Activated CD4-positive, alpha-beta T cell treated with anti-CD3 and anti-CD28 coated beads, Interleukin-2, Interleukin-4, amounts not matched to agents 100 ng/mL and 50 ng/mL, durations not matched to agents 16 hours and 8 hours (primary cell): ENCODE measurements at regions not wholly inside any gene's neighbourhood (a gene's known extent, or its start where the extent isn't known, plus 50 kb on each side); places are given as distances from the start of the nearest gene placed in this dataset.

ENCODE experiments used
- DNase-seq: peaks from one replicate; pipeline ENCODE4 v3.0.0-alpha.2; 2020; ENCODE audit warnings: low spot score

DNA sequence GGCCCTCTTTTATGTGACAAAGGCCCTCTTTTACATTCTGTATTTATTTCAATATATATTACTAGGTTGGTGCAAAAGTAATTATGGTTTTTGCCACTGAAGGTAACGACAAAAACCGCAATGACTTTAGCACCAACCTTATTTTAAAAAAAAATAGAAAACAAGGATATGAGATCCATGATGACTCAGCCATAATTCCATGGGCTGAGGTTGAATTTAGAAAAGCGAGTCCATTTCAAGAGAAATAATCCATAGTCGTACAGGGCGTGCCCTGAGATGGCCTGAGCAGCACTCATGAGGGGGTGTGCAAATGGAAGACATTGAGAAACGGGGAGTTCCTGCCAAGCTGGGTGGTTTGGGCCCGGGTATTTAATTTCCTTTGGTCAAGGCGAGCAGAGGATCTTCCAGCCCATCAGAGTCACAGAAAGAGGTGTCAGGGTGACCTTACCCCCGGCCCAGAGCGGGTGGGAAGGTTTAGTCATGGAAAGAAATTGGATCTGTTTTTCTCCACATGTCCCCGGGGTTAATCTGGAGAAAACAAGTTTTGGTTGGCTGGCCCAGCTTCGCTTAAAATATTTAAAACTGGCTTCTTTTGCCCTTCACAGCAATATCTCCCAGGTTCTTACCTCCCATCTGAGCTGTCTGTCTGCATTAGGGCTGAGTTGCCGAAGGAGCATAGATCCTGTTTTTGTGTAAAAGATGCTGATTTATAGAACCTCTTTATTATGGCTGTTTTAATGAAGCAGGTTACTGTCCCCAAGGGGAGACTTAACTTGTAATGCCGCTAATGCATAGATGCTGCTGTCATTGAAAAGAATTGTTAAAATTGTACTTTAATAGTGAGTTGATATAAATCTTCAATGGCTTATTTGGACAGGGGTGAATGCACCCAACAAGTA is 255.6 kb downstream of the PREX1 start:
- no peak for DNase-seq

DNA sequence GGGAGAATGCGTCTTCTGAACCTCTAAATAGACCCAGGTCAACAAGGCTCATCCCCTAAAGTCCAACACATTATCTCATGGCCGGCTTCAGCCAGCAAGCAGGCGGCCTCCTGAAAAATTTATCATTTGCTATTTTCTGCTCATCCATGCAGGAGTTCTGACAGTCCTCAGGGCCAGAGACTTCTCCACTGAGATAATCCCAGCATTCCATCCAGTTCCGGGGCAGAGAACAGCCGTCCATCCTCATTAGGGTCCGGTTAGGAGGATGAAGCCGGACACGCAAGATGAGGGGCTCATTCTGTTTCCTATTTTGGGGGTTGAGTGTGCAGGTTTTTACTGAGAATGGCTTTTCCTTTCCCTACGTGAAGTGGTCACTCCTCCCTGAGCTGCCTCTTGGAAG is 258.1 kb downstream of the PREX1 start:
- DNase-seq: no peak

DNA sequence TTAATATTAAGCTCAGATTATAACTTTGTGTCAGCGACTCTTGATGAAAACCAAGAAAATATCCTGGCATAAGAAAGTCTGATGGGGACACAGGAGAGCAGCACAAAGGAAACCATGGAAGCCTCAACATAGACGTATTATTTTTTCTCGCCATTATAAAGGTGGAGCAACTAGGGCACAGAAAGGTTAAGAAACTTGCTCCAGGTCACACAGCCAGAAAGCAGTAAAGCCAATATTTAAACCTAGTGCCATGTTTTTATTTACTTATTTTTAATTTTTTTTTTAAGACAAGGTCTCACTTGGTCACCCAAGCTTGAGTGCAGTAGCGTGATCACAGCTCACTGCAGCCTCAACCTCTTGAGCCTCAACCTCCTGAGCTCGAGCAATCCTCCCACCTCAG is 259.3 kb downstream of the PREX1 start:
- no peak for DNase-seq

DNA sequence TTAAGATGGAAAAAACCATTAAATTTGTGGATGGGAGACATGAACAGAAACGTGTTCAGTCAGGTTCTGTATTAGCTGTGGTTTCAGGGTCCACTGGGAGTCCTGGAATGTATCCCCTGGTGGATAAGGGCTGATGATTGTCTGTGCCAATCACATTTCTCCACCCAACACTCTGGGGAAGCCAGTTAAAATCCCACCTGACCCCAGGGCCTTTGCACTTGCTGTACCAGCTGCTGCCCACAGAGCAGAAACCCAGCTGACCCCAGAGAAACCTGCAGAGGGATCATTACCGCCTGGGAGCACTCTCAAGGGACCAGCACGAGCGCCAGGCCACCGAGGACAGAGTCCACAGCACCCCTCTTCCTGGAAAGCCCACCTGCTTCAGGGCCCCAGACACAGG is 260.7 kb downstream of the PREX1 start:
- DNase-seq: no peak

DNA sequence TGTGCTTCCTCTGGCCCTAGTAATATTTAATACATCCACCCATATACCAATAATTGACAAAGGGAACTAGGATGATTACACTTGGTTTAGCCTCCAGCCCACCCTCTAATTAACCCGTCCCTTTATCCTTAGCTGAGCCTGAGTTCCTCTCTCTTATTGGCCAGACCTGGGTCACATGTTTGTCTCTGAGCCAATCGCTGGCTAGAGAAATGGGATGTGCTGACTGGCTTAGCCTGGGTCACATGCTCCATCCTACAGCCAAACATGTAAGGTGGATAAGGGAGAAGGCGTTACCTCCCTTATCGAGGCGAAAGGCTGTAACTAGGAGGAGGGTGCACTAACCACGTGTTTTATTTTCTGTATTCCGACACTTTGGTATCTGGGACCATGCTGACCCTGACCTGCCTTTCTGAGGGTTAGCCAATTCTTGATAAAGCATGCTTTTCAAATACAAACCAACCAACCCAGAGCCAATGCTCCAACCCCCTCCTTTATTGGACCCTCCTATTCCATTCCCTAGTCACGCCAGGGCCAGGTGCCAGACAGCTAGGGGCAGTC is 262.7 kb downstream of the PREX1 start:
- no peak for DNase-seq

DNA sequence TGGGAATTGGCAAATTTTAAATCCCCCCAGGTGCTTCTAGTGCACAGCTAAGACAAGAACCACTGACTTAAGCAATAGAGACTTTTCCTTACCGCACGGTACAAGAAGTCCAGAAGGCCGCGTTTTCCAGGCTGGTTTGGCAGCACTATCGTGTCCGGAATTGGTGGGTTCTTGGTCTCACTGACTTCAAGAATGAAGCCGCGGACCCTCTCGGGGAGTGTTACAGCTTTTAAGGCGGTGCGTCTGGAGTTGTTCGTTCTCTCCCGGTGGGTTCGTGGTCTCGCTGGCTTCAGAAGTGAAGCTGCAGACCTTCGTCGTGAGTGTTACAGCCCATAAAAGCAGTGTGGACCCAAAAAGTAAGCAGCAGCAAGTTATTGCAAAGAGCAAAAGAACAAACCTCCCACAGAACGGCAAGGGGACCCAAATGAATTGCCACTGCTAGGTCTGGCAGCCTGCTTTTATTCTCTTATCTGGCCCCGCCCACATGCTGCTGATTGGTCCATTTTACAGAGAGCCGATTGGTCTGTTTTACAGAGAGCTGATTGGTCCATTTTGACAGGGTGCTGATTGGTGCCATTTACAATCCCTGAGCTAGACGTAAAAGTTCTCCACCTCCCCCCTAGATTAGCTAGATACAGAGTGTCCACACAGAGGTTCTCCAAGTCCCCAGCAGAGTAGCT is 264.5 kb downstream of the PREX1 start:
- no peak for DNase-seq

DNA sequence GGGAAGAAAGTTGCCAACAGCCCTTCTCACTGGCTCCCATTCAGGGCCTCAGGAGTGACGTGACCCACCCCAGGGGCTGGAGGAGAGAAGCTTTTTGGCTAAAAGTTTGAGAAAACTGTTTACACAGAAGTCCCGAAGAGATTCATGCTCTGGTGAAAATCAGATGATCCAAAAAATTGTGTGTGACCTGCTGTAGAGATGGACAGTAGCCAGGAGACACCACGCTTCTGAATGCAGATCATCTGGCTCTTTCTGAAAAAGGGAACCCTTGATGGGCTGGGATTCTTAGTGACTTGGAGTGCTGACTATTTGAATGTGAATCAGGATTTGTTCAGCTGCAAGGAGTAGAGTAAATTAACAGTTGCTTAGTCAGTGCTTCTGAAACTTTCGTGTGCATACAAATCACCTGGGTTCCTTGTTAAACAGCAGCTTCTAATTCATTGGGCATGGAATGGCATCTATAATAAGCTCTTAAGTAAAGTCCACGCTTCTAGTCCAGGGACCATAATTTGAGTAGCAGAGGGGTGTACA is 265.1 kb downstream of the PREX1 start:
- no peak for DNase-seq

DNA sequence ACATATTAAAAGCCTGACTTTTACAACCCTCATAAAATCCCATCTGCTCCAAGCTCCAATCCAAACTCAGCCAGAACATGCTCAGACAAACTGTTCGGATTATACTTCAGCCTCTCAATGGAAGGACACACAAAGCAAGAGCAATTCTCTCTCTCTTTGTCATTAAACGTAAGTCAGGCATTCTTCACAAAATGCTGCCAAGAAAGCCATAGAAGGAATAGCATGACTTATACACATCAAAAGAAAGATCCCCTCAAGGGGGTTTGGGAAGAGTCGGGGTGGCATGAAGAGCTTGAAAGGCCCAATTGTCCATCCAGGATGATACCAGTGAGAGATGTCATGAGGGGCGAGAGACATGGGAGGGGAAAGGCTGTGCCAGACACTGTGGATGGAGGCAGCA is 268.9 kb downstream of the PREX1 start:
- DNase-seq: no peak

DNA sequence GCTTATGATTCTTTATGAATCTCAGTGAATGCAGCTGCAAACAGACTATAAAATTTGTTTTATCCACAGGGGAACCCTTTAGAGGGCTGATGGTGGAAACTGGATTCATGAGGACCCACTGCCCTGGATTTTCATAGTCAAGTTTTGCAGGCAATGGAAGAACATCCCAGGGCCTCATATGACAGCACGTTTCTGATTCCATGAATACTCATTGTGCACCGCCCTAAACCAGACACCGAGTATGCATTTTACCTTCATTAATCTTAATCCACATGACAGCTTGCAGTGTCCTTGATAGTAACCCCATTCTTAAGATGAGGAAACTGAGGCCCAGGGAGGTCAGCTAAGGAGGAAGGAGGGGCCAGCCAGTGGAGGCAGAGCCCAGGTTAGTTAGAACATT is 270.4 kb downstream of the PREX1 start:
- no peak for DNase-seq

DNA sequence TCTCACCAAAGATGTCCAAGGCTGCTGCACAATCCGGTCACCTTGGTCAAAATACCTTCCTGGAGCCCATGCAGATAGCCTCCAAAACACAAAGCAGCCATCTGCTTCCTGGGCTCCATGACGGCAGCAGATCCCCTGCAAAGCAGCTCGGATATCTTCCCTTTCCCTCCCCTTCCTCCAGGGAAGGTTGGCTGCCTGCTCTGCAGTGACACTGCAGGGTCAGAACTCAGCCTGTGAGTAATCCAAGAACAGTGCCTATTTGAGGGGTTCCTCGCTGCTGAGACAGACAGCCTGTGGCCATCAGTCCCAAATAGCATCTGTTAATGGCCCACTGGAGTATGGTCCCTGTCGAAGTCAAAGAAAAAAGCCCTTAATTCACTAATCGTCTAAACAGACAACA is 270.8 kb downstream of the PREX1 start:
- no peak for DNase-seq

DNA sequence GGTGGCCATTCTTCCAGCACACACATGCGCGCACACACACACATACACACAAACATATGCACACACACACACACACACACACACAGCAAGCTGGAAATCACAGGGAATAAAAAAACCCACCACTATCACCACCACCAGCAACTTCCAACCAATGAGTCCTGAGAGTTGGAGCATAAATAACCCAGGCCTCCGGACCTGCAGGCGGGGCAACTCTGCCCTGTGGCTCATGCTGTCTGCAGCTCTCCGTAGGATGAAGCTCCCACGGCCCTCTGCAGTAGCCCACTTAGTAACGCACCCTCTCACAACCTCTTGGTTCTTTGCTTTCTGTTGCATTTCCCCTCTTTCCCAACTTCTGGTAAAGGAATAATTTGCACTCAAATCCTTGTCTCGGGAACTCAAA is 275.2 kb downstream of the PREX1 start:
- DNase-seq: no peak

DNA sequence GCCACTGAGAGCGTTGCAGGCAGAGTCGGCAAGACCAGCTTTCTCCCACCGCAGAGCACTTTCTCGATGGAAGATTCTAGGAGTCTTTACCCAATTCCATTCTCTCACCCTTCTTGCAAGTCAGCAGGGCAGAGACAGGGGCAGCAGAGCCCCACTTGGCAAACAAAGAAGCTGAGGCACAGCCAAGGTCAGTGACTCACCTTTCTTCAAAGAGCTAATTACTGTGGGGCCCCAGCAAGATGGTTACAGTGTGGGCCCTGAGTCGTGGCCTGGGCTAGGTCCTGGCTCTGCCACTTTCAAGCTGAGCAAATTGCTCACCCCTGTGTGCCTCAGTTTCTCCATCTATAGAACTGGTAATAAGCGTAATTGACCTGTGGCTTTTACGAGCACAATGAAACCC is 277.0 kb downstream of the PREX1 start:
- no peak for DNase-seq

DNA sequence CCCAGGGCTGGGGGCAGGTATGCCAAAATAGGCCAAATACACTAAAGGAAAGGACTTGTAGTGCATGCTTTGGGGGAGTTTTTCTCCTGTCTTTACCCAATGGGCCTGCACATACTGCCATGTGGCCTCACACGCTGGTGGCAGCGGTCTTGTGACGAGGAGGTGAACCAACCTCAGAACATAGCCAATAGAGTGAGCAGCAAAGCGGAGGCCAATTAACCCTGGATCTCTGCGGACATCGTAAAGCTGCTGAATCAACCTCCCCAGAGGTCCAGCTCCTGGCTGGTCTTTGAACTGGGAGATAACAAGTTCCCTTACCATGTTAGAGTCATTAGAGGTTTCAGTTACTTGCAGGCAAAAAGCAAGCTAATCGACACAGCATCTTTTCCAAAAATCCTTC is 280.1 kb downstream of the PREX1 start:
- DNase-seq: no peak

DNA sequence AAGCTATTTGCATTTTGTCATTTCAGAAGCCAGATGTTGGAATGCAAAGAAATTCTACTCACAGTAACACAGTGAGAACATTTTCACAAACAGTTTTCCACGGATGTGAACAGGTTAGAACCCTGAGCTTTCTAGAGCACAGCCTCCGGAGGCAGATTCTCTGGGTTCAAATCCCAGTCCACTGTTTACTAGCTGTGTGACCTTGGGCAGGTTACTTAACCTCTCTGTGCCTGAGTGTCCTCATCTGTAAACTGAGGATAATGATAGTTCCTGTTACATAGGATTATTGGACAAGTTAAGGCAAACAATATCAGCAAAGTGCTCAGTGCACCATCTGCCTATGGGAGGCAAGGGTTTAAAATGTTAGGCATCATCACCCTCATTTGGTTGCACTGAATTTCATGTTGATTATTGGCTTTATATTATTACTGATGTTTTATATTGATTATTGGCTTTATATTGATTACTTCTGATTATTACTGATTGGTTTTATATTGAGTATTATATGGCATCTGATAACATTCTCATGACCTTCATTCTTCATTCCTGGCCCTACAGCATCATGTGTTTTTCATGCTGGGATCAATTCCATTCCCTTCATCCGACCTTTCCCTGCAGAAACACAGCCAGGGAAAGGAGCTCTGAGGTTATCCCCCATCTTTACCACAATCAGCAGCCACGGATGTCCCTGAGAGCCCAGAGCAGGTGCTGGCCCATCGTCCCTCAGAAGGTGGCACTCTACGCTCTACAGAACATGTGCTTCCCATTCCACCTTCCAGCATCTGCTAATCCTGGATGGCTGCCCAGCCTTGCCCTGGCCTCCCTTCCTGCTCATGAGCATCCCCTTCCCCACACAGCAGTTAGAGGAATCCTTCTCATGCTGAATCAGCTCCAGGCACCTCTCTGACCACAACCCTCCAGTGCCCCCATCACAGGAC is 283.1 kb downstream of the PREX1 start:
- DNase-seq: no peak

DNA sequence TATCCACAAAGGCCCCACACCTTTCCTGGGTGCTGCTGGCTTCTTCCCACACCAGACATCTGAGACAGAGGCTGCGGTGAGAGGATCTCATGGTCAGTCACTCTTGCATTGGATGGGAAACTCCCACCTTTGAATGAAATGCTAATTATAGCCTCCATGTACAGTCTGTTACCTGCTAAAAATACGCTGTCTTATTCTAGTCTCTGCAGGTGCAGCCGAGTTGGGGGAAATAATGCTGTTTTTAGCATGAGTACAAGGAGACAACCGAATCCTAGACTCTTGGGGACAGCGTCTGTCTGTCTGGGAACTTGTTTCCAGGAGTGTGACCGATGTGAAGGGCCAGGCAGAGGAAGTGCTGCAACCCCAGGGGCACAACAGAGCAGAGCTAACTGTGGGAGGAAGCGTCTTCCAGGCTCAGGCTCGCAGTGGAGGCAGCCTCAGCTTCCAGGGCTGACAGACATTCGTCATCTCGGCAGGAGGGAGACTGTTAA is 286.2 kb downstream of the PREX1 start:
- no peak for DNase-seq

DNA sequence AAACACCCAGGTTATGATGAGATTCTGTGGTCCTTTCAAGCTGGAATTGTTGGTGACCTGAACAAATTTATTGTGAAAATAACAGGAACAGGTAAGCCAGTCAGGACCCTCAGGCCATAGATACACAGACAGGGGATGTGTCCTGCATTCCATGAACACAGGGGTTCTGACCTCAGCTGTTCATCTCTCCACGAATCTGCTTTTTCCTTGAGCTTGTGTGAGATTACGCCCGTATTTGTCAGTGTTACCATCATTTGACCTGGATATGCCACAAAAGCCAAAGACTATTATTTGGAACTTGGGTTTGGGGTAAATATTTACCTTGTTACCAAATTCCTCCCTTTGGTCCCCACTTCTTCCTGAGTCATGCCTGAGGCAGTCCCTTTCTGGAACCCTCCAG is 288.9 kb downstream of the PREX1 start:
- DNase-seq: no peak

DNA sequence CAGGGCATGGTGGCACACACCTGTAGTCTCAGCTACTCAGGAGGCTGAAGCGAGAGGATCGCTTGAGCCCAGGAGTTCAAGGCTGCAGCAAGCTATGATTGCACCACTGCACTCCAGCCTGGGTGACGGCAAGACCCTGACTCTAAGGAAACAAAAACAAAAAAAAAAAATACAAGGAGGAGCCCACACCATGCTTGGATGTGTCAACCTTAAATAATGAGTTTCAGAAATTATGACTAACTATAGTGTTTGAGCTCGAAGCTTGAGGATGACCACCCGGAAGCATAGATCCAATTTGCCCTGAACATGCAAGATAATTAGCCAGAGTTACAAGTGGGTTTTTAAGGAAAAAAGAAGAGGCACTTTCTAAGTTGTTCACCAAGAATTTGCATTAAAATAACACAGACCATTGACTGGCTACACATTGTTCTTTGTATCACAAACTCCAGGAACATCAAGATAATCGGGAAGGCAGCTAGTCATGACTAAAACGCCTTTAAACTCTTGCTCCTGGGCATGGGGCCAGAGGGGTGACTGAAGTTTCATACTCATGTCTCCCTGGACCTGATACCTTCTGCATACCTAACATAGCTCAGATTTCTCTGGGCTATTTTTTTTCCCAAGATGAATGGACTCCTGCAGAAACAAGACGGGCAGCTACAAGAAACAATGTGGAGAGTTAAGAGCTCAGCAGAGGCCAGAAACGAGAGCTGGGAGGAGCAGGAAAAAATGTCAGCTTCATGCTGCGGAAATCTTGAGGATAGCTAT is 289.6 kb downstream of the PREX1 start:
- DNase-seq: no peak

DNA sequence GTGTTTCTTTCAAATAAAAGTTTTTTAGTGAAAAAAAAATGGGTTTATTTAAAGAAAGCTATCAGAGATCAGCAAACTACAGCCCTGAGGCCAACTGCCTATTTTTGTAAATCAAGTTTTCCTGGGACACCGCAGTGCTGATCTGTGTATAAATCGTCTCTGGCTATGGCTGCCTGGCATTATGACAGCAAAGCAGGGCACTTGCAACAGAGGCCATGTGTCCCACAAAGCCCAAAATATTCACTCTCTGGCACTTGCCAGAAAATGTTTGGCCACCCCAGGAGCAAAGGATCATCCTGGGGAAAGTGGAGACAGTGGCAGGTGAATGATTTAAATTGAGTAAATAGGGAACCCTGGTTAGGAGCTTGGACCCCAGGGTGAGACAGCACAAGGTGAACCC is 291.6 kb downstream of the PREX1 start:
- no peak for DNase-seq

DNA sequence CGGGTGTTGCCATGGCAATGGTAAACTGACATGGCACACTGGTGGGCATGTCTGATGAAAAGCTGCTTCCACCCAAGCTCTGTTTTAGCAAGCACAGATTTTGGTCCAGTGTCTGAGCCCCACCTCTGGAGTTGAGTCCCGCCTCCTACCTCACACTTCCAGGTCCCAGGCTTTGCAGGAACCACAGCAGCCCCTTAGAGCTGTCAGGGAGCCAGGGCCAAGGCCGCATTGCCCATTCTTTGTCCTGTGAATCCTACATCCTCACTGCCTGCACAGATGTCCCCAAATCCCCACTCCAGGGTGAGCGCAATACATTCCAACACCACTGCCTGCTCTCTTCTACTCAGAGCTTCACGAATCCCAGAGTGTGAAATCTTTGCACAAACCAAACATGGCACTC is 292.2 kb downstream of the PREX1 start:
- DNase-seq: no peak

DNA sequence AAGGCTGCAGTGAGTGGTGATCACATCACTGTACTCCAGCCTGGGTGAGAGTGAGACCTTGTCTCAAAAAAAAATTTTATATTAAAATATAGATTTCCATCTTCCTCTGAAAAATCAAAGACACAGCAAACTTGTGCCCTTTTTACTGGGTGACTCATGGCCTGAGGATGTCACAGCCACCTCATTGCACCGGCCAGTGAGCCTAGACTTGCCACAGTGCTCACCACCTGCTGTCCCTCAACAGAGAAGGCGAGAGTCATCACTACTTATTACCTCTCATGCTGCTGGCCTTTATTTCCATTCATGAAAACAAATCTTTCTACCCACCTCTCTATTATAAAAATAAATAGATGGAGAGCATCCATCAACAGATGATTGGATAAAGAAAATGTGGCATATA is 295.8 kb downstream of the PREX1 start:
- DNase-seq: no peak

DNA sequence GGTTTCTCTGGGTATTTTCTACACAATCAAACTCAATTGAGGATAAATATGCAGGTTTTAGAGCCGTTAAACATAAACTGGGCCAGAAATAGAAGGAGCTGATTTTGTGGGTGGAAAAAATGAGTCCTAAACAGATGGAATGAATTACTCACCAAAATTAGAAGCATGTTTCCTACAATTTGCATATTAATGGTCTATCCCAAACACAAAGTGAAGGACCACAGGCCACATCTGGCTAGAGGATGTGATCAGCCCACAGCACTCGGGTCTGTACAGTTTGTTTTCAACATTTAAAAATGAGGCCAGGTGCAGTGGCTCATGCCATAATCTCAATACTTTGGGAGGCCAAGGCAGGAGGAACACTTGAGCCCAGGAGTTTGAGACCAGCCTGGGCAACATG is 296.3 kb downstream of the PREX1 start:
- no peak for DNase-seq
